DMS53 treated with DMSO at 0.1 percent for 48 hours (cell line): ENCODE measurements at regions not wholly inside any gene's neighbourhood (a gene's known extent, or its start where the extent isn't known, plus 50 kb on each side); places are given as distances from the start of the nearest gene placed in this dataset.

Source experiments
- DNase-seq: peaks from one replicate; lab custom pipeline; 2025; ENCODE audit not compliant: unreplicated experiment; lab: John Stamatoyannopoulos, UW

DNA sequence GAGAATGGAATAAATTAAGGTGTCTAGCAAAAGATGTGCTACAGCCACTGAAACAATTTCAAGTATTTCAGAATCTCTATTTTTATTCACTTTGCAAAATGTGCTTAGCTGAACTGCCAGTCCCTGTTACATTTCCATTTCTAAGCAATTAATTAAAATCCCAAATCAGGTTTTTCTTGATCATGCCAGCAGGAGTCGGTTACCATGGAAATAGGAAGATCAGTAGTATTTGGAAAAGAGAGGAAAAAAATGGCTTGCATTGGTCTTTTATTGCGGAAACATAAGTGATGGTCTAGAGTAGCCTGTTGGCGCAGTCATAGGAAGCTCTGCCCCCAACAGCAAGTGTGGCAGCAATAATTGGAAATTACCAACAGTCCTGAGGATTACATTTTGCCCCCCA, 867.1 kb downstream of the GATA3 start:
- no peak for DNase-seq

DNA sequence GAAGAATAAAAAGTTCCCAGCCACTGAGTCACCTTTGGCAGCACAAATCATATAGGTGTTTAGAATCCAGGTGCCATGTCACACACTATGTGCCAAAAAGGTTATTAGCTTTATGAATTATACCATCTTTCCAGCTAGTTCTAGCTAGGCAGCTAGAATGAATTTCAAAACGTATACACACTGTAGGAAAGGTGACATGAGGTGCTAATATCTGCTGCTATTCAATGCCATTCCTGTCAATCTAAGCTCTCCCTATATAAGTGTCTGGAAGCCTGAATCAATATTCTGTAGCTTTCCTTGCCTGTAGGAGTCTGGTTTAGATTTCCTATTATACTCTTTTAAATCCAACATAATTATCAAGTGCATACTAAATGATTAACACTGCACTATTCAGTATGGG, 868.6 kb downstream of the GATA3 start:
- no peak for DNase-seq

DNA sequence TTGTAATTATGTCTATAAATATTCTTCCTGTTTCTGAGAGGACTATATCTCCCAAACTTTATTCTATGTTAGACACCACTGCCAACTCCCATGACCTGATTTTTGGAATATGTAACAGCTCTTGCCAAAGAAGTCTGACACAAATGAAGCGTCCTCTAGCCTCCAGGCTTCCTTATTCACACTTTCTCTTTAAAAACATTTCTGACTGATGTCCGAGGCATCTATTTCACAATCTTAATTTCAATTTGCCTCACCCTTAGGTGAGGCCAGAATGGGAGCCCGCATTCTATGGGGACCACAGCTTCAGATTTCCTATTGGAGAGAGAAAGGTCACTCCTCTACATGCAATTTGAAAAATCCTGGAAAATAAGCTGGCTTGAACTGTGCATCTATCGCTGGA, 873.2 kb downstream of the GATA3 start:
- no peak for DNase-seq

DNA sequence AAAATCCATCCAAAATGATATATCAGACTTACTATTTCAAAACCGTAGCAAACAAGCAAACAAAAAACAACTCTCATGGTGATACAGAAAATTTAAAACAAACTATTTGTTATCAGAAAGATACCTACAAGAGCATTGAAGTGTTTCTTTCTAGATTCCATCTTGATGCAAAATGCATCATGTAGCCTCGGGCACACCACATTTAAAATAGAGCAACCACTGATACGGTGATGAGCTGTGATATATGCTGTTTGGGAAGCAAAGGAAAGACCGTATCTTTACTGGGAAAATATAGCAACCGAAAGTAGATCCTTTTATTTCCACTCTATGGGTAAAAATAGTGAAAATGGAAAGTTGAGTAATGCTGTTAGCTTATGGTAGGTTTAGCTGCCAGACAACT, 892.0 kb downstream of the GATA3 start:
- no peak for DNase-seq

DNA sequence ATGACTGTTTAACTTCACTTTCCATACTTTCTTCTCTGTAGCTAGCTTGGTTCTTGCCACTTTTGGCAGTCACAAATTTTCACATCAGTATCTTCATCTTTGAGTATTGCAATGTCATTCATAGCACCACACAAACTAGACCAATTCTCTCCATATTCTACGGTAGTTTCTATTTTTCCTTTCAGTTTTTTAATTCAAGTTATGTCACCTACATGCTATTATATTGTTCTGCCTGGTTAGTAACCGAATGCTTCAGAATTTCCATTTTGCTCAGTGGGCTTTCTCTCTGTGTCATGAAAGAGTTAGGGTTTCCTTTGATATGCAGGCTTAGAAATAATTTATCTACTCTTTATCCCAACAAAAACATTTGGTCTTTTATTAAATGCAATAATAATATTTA, 896.5 kb downstream of the GATA3 start:
- DNase-seq = no peak

DNA sequence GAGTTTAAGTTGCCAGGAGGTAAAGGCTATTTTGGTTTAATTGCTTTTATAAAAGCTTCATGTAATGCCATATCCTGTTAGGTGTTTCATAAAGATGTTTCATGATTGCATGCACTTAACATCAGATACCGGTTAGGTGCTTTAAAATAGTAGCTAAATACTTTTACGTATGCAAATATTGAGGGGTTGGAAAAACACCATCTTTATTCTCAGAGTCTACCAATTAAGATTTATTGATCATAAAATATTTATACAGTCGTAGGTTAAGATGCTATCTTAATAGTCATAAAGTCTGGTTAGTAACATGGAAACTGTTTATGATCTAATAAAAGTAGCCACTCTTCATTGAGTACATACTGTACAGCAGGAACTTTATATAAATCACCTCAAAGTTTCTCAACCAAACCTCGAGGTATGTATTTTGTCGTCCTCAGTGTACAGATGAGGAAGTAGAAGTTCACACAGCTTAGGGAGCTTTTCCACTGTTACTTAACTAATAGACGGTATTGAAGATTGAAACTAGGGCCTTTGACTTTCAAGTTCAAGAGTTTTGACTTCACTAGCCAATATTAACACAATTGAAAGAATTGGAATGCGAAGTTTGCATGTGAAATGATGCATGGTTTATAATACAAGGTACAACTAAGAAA, 897.1 kb downstream of the GATA3 start:
- DNase-seq = no peak

DNA sequence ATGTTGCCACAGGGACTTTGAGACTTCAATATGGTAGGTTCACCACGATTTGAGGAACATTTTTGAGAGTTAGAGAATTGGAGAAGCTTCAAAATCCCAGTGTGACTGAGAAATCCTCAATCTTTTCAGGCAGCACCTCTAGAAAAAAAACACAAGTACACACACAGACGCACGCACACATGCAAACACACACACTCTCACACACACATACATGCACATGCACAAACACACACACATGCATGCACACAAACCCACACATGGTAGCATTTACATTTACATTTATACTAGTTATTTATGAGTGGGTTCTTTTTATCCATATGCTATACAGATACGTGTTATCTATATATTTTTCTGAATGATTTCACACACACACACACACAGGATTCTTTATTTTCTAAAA, 901.9 kb downstream of the GATA3 start:
- DNase-seq = no peak

DNA sequence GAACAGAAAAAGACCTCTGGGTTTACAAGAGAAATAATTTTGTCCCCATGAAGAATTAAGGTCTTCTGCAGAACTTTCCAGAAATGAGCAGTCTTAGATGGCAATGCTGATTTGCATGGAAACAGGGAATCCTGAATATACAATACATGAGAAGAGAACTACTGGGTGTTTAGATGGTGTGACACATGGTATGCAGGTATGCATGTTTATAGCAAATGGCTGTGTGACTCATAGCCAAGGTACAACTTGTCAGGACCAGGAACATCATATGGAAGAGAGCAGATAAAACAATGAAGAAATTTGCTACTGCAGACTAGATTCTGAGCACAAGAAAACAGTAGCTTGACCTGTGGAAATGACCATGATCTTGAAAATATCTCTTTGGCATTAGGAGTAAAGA, 907.8 kb downstream of the GATA3 start:
- no peak for DNase-seq

DNA sequence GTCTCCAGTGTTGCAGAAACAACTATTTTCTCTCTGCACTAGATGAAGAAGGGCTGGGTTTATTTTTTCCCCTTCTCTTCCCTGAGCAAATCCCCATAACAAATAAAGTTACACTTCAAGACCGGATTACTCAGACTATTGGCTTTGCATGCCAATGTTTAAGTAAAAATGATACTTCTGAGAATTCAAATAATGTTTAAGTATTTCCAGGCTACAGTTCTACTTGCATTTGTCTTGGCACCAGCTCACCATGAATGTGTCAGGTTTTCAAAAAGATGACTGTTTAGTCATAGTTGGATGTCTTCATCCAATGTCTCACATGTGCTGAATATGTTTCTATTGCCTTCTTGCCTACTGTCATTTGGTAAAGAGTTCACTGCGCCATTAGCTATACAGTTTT, 912.6 kb downstream of the GATA3 start:
- DNase-seq = no peak

DNA sequence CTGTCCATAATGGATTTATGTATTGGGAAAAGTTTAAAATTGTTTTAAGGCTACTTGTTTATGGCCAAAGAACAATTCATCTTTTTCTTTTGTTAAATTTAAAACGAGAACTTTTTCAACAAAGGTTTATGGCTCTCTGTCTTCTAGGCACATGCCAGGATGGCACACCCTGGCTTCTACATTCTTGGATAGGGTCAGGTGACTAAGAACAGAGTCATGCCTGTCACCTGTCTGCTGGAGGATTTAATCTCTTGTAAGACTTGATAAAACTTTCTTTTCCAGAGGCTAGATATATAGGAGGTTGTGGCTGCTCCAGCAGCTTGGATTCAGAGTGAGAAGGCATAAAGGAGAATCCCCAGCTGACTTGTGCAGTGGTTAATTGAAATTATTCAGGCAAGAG, 915.4 kb downstream of the GATA3 start:
- DNase-seq = no peak

DNA sequence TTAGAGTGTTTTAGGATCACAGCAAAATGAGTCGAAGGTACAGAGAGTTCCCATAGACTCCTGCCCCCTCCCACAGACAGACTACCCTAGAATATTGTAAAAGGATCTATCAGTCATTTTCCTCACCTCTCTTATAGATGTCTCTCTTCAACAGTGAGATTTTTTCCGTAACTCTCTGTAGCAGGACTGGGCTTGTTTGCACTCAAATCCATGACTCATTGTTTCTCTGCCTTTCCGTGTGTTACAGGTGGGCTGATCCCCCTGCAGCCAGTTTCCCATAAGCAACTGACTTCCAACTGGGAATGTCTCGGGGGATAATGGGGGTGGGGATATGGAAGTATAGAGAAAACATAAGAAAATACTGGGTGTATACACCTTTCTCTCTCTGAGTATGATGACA, 921.0 kb downstream of the GATA3 start:
- no peak for DNase-seq

DNA sequence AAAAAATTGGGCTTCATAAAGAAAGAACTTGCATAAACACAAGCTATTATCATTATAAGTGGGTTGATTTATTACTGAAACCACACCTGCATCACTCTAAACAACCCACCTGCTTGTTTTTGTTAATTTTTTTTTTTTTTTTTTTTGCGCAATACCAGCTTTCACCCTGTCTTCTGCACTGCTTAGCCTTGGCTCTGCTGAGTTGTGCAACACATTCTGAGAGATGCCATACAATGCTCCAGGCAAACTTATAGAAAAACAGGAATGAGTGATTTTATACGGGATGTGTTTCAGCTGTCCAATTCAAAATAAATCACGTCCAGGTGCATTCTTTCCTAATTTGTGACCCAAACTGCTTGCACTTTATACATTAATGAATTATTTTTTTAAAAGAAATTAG, 923.6 kb downstream of the GATA3 start:
- no peak for DNase-seq

DNA sequence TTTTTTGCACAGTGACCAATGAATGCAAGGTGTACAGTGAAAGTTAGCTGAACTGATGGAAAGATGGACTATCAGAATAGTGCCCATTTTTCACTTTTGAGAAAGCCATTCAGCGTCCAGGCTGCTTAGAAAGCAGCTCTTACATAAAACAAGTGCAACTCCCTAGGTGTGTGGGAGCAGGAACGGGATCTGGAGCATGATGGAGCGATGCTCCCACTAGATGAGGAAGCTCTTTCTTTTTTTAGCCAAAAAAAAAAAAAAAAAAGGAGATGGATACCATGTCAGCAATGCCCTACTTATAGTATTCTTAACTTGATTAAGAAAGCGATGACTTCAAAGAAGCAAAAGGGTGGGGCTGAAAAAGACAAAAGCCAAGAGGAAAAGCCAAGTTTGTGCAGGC, 925.5 kb downstream of the GATA3 start:
- DNase-seq = no peak

DNA sequence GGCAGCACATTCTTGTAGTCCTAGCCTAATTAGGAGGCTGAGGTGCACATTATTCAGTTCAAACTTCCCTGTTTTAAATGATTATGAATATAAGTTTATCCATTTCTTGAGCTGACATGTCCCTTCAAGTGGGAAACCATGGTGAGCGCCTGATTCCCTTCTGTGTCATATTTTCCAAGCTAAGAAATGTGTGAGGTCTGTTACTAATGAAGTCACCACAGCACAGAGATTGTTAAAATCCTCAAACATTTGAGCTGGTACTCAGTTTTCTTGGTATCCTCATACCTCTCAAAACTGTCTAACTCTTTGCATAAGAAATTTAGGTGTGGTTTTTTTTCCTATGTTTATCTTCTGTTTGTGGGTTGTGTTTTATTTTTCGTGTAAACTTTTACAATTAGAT, 926.8 kb downstream of the GATA3 start:
- DNase-seq = no peak

DNA sequence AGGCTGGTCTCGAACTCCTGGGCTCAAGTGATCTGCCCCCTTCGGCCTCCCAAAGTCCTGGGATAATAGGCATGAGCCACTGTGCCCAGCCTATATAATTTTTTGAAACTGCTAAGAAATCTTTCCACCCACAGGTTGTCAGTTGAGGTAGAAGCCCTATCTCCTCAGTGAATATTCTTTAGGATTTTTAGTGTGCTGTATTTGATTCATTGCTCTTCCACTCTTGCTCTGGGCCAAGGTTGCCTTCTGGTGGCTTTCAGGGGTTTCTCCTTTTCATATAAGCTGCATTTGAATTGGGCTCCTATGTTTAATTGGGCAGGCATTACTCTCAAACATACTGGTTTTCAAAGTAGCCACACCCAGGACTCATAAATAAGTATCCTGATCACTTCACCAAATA, 931.2 kb downstream of the GATA3 start:
- no peak for DNase-seq

DNA sequence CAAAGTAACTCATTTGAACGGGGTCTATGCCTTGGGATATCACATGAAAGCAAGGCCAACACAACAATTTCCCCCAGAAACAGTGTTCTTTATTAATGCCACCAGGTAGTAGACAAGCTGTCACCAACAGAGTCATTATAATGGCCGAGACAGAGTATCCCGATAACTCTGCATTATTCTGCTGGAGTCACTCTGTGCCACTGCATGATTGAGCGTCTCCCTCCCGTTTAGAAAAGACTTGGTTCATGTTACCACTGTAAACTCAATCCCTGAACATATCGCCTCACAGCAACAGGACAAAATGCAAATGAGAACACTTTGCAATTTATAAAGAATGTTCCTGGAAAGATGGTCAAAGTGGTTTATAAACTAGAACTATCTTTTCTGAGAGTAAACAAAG, 932.5 kb downstream of the GATA3 start:
- DNase-seq = no peak

DNA sequence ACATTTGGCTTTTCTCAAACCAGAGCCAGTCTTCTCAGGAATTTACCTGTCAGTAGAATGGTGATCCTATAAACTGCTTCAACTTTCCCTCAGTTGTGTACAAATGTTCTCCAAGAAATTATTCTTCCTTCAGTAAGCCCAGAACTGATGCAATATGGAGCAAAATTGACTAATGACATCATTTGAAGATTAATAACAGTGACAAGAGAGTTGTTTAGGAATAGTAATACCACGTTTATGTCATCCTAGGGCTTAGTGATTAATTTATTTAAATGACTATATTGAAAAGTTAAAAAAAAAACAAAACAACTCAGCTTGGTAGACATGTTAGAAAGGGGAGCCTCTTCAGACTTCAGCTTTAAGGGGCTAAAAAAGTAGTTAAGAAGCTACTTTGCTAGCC, 933.2 kb downstream of the GATA3 start:
- DNase-seq = no peak

DNA sequence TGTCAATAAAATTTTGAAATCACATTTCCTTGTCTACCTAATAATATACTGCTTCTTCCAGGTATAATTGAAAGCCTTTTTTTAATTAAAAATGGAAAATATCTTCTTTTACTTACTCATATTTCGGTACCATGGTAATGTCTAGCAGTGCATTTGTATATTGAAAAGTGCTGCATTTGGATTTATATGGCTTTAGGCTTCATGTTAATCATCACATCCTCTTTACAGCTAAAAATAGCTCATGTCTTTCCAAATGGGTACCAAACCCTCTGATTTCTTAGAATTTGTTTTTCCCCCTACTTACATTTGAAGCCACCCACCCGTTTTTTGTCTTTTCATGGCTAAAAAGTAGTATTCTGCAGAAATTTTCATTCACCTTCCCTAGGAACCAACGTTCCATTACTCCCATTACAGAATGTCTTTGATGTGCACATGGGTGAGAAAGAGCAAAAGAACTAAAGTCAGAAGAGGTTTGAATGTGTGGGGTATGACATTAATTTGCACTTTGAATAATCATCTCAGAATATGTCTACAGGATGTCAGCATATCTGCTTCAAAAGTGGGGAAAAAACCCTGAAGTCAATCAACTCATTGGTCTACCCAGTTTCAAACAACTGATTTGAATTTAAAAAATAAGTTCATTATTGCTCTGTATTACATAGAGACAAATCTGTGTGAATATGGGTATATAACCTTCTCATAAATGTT, 935.9 kb downstream of the GATA3 start:
- DNase-seq = no peak

DNA sequence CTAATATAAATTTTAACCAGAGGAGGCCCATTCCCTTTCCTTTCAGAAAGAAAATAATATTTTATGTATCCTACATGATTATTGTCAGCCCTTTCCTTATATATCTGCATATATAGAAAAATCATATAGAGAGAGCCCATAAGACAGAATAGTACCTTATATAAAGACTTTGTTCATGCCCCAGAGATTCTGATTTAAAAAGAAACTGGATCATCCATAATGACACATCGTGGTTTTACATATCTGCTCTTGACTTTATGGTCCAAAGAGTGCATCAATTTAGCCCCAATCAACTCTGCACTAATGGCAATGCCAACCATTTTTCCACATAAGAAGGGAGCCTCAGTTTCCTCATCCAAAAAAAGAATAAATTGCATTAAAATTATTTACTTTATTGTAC, 937.5 kb downstream of the GATA3 start:
- no peak for DNase-seq

DNA sequence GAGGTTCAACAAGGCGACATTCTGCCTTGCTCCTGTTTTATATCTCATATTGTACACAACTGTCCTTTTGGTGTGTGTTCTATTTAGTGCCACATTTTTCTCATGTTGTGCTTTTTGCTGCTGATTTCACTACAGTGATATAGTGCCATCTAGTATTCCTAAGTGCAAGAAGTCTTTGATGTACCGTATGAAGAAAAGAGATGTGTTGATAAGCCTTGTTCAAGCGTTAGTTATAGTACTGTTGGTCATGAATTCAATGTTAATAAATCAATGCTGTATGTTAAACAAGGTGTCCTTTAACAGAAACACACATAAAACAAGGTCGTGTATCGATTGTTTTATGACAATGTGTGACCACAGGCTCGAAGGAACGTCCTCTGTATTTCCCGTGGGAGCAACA, 939.4 kb downstream of the GATA3 start:
- DNase-seq = no peak

DNA sequence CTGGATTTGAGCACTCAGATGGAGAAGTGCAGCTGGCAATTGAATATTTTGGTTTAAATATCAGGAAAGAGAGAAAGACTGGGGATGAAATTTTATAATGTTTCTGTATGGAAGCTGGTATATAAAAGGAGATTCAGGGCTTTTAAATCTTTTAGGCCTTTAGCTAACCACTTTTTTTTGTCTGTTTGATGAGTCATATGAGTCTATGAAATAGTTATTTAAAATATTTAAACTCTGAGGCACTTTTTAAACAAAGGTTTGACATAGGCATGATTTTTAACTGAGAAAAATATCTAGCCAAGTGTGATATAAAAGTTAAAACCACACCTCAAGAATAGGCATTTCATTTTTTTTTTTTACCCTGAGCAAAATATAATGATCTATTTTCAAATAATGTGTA, 944.3 kb downstream of the GATA3 start:
- DNase-seq = no peak

DNA sequence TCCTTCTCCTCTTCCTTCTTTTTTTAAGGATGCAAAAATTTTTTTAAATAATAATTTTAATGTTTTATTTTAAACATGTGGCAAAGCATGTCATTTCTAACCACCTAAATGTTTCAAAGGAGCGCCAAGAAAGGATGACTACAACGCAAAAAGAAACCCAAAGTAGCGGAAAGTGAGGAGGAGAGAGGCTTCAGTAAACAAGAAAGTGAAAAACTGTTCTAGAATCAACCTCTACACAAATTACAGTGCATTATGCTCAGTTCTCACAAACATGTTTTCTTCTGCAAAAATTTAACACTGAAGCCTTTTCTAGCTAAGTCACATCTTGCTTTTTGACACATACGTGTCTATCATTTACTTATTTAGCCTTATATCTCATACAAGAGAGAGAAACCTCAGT, 948.6 kb downstream of the GATA3 start:
- no peak for DNase-seq

DNA sequence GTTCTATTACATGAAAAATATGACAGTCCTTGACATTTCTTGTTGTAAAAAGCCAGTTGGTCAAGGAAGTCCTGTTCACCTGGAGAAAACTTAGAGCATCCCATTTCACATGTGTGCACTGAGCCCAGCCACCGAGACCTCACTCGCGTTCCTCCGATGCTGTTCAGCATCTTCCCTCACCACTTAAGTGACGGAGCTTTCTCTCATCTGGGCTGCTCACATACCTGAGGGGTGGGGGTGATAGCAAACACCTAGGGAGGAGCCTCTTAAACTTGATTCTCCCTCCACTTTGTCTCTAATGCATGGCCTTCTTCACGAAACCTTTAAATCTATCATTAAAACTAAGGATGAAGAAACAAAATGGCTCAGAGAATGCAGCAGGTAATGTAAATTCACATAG, 950.2 kb downstream of the GATA3 start:
- DNase-seq = no peak
